GM04503 (cell line): ENCODE measurements at regions not wholly inside any gene's neighbourhood (a gene's known extent, or its start where the extent isn't known, plus 50 kb on each side); places are given as distances from the start of the nearest gene placed in this dataset.
A peak's percentile ranks its signal among the peaks of the same experiment; 100 is the strongest.
"Not testable (repeated sequence)": the region's sequence is repeated elsewhere in the genome, so short reads cannot be mapped to it uniquely, and the experiment has no call there.

ENCODE experiments used
- DNase-seq: peaks from one replicate; pipeline ENCODE4 v3.0.0-alpha.2; 2012; ENCODE audit warnings: low read depth

DNA sequence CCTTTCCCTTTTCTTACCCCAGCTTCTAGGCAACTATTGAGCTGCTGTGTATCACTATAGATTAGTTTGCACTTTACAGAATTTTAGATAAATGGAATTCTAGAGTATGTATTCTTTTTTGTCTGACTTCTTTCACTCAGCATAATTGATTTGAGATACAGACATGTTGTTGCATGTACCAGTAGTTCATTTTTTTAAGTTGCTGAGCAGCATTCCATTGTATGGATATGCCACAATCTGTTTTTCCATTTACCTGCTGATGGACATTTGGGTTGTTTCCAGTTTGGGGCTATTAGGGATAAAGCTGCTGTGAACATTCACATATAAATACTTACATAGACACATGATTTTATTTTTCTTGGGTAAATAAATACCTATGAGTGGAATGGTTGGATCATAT is 135.7 kb downstream of the IGF1 start:
- DNase-seq, result no peak

DNA sequence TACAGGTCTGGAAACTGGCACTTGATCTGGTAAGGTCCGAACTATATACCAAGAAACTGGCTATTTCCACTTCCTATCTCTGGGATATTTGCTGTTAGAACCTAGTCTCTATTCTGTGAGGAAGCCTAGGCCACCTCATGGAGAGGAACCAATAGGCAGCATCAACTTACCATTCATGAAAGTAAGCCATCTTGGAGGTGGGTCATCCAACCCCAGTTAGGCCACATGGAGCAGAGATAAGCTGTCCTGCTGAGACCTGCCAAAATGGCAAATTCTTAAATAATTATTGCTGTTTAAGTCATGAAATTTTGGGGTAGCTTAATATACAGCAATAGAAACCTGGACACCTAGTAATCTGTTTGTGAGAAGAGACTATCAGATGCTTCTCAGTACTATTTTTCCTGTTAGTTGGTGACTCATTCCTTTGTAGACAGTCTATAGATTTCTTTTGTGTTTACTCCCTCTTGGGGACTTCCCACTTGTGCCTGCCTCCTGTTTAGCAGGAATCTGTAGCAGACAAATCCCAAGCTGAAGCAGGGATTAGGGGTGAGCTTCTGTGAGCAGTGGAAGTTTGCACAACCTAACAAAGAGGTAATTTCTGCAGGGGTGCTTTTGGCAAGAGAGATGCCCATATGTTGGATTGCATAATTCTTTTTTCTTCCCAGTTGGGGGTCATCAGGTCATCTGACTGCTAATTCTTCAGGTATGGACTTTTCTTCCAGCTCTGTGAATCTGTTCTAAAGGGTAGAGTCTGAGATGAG is 136.8 kb downstream of the IGF1 start:
- no peak for DNase-seq

- no peak for DNase-seq
Measured at GRCh38 chr12:102342281-102343006, 137.9 kb downstream of the IGF1 start.

GRCh38 chr12:102334765-102335164 is 137.1 kb upstream of the PMCH start:
- no peak for DNase-seq

GRCh38 chr12:102331419-102331818 is 133.8 kb upstream of the PMCH start:
- DNase-seq, result no peak

DNA sequence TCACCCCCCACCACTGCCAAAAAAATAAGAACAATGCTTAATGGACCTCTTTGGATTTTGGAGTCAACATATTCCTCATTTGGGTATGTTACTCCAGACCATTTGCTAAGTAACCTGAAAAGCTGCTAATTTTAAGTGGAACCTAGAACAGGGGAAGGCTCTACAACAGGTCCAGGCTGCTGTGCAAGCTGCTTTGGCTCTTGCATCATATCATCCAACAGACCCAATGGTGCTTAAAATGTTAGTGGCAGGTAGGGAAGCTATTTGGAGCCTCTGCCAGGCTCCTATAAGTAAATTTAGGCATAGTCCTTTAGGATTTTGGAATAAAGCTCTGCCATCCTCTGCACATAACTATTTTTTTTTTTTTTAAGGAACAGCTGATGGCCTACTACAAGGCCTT is 132.2 kb upstream of the PMCH start:
- DNase-seq, result no peak

- no peak for DNase-seq
Measured at GRCh38 chr12:102326982-102327381, 129.3 kb upstream of the PMCH start.

DNA sequence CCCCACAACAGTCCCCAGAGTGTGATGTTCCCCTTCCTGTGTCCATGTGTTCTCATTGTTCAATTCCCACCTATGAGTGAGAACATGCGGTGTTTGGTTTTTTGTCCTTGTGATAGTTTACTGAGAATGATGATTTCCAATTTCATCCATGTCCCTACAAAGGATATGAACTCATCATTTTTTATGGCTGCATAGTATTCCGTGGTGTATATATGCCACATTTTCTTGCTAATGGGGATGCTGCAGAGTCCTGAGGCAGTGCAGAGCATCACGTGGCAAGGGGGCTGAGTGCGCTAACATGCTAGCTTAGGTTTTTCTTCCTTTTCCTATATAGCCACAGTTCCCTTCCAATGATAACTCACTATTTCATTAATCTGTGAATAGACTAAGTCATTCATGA is 127.5 kb upstream of the PMCH start:
- DNase-seq, result not testable (repeated sequence)

- DNase-seq, result no peak
Measured at GRCh38 chr12:102323799-102324198, 126.2 kb upstream of the PMCH start.

DNA sequence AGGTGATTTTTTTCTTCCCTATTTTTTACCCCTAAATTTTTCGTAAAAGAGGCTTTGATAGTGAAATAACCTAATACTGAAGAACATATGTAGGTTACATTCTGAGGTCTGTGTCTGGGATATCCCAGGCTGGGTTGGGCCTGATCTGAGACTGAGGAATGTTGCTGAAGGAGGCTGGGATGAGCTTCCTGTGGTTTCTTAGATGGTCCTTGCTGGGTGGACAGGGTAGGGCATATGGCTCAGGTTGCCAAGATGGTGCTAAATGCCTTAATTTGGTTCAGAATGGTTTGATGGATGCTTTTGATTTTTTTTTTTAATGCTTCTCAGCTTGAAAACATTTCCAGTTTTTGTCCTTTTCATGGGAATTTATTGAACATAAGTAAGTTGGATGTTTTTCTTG is 124.6 kb upstream of the PMCH start:
- no peak for DNase-seq

- no peak for DNase-seq
Measured at GRCh38 chr12:102321305-102322082, 123.9 kb upstream of the PMCH start.

DNA sequence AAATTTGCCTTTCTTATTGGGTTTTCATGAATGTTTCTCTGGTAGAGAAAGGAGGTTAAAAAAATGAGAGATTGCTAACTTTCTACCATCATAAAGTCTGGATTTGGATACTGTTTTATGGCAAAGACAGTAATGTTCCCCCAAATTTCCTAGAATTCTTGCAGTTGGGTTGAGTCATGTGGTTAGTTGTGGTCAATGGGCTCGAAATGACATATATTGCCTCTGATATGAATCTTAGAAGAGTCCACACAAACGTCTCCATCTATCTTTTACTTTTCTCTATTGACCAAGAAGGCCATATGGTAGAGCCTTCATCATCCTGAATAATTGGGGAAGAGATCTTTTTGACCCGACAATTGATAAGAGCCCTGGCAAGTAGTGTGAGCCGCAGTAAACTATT is 119.5 kb upstream of the PMCH start:
- no peak for DNase-seq

GRCh38 chr12:102316723-102317122 is 119.1 kb upstream of the PMCH start:
- no peak for DNase-seq

DNA sequence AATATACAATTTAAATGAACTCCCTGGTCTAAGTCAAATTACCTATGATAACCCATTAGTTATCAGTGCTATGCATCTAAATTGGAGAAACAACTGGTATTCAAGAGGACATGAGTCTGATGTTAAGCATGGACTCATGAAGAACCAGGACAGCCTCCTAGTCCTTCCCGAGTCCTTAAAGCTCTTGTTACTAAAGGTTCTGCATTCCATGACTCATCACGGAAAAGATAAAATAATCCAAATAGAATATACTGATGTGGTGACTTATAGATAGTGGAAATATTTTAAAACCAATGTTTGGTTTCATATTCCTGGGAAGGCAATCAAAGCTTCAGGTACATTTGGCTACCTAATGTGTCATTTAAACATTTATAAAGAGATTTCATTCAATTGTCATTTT is 117.2 kb upstream of the PMCH start:
- no peak for DNase-seq

- not testable (repeated sequence) for DNase-seq
Measured at GRCh38 chr12:102313116-102313971, 115.7 kb upstream of the PMCH start.

DNA sequence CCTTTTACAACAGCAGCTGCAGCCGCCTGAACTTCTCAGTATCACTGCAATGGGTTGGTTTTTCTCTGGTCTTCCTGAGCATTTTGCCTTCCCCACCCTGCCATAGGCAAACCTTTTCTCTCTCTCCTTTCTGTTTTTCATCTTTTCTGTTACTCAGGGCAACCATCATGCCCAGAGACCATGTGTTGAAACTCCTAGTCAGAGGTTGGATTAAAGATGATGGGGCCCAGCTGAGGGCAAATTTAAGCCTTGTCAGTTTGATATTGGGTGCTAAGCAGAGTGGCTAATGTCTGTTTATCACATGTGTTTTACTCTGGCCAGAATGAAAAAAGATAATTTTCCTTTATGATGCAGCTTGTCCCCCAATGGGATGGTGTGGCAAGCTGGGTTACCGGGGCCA is 107.9 kb upstream of the PMCH start:
- no peak for DNase-seq

- not testable (repeated sequence) for DNase-seq
Measured at GRCh38 chr12:102304667-102305066, 107.0 kb upstream of the PMCH start.

GRCh38 chr12:102302553-102302952 is 104.9 kb upstream of the PMCH start:
- no peak for DNase-seq

DNA sequence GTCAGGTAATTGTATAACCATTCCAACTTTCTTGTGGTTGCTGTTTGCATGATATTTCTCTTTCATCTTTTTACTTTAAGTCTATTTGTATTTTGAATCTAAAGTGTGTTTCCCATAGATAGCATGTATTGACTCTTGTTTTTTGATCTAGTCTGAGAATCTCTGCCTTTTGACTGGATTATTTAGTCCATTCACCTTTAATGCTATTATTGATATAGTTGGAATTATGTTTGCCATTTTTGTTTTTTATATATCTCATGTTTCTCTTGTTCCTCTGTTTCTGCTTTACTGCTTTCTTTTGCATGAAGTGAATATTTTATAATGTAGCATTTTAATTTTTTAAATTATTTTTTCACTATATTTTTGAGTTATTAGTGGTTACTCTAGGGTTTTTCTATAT is 103.9 kb upstream of the PMCH start:
- DNase-seq, result no peak

GRCh38 chr12:102300824-102301461 is 103.3 kb upstream of the PMCH start:
- DNase-seq, result peak; percentile 7

- DNase-seq, result peak; percentile 3
Measured at GRCh38 chr12:102299731-102300130, 102.1 kb upstream of the PMCH start.
